Aorta (tissue), 5 donors: ENCODE measurements at regions not wholly inside any gene's neighbourhood (a gene's known extent, or its start where the extent isn't known, plus 50 kb on each side); places are given as distances from the start of the nearest gene placed in this dataset.

Experiments
- ATAC-seq: fragments of 200-7000 bp; cut with Tn5 transposase; one replicate; pipeline ENCODE4 v1.9.1; 2022; ENCODE audit warnings: moderate library complexity; ENCODE audit not compliant: low FRiP score
- DNase-seq, 2 donors: peaks; one replicate each; pipeline ENCODE4 v3.0.0-alpha.2; 2020
- H3K27ac ChIP-seq, 2 donors: one replicate each; pipeline ENCODE4 v1.5.1; 2013; ENCODE audit warnings: low read length in 2 of 2, mild to moderate bottlenecking in 2 of 2, moderate library complexity in 2 of 2, control low read depth in 1 of 2, inconsistent platforms in 1 of 2, low read depth in 1 of 2
- H3K27me3 ChIP-seq, 2 donors: one replicate each; pipeline ENCODE4 v1.6.1; 2013; ENCODE audit warnings: control low read depth in 1 of 2, low read length in 1 of 2, mild to moderate bottlenecking in 1 of 2, moderate library complexity in 1 of 2; ENCODE audit not compliant: insufficient read depth in 2 of 2, control insufficient read depth in 1 of 2
- H3K36me3 ChIP-seq, 2 donors: one replicate each; pipeline ENCODE4 v1.6.1; 2013; ENCODE audit warnings: control low read depth in 1 of 2, low read length in 1 of 2, mild to moderate bottlenecking in 1 of 2; ENCODE audit not compliant: insufficient read depth in 2 of 2, control insufficient read depth in 1 of 2
- H3K4me1 ChIP-seq, 2 donors: one replicate each; pipeline ENCODE4 v1.6.1; 2013; ENCODE audit warnings: low read length in 2 of 2, control low read depth in 1 of 2, mild to moderate bottlenecking in 1 of 2, moderate library complexity in 1 of 2; ENCODE audit not compliant: insufficient read depth in 2 of 2, control insufficient read depth in 1 of 2
- H3K4me3 ChIP-seq, 2 donors: one replicate each; pipeline ENCODE4 v1.5.1; 2013; ENCODE audit warnings: low read length in 2 of 2, control low read depth in 1 of 2, mild to moderate bottlenecking in 1 of 2
- H3K9me3 ChIP-seq: one replicate; pipeline ENCODE4 v1.6.1; 2013; ENCODE audit warnings: mild to moderate bottlenecking, low read length; ENCODE audit not compliant: control insufficient read depth
- WGBS, 2 donors: extraction: QIAGEN DNeasy Blood & Tissue Kit; methylation state at CpG; one replicate each; pipeline ENCODE4 v1.1.7; 2013; 5-methylcytosine and 5-hydroxymethylcytosine counted together
- intact Hi-C, 2 donors: fragments of 100-400 bp; cut with DNase I; formaldehyde crosslinking; loops; one replicate each; pipeline versions ENCODE4 v1.14.2 to v1.15.0; 2022
- donor health status: healthy with polysubstance abuse.
- donor health status: Bipolar disorder and iron deficiency.
- donor health status: DM: no; HTN: no; CAD: no.
- donor health status: DM: no; HTN: no; CAD: no.
- donor health status: DM: yes; HTN: yes; CAD: no.

GRCh38 chr5:128630121-128630520 is 92.1 kb upstream of the FBN2 start:
- H3K36me3 ChIP-seq = no peaks in the 10 kb centered on the region
- H3K4me1 ChIP-seq = no peaks in the 10 kb centered on the region
- no peak overlapping the region for H3K27ac ChIP-seq
- no peak overlapping the region for H3K4me3 ChIP-seq
- no peak for ATAC-seq
- DNase-seq = no peak
- intact Hi-C loops = no loop called here
- H3K9me3 ChIP-seq = no peaks in the 10 kb centered on the region
- 90 to 100% methylated on average over 1 of the region's 1 CpG for WGBS, 2 donors
- no peaks in the 10 kb centered on the region for H3K27me3 ChIP-seq

- 97 to 100% methylated on average over 1 of the region's 1 CpG for WGBS, 2 donors
- intact Hi-C loops = no loop called here
- H3K9me3 ChIP-seq = no peaks in the 10 kb centered on the region
Observed at GRCh38 chr5:128631771-128632170, 93.7 kb upstream of the FBN2 start.

GRCh38 chr5:128632264-128632663 is 94.2 kb upstream of the FBN2 start:
- 62% methylated on average over 6 of the region's 6 CpGs for WGBS, 2 donors
- intact Hi-C loops = no loop called here
- ATAC-seq = no peak

More at GRCh38 chr5:128631771-128632170, 93.7 kb upstream of the FBN2 start:
- Histone ChIP-seq H3K4me3 (no peak overlapping the region), H3K36me3 (no peaks in the 10 kb centered on the region), H3K4me1 (no peaks in the 10 kb centered on the region), H3K27ac (no peak overlapping the region), H3K27me3 (no peaks in the 10 kb centered on the region)
- DNase-seq = no peak
- no peak for ATAC-seq

GRCh38 chr5:128633901-128634300 is 95.9 kb upstream of the FBN2 start:
- intact Hi-C loops = no loop called here
- no peak for ATAC-seq
- H3K4me1 ChIP-seq = no peaks in the 10 kb centered on the region
- H3K27me3 ChIP-seq = no peaks in the 10 kb centered on the region
- 96 to 97% methylated on average over 3 of the region's 3 CpGs for WGBS, 2 donors
- H3K4me3 ChIP-seq = no peak overlapping the region
- no peaks in the 10 kb centered on the region for H3K9me3 ChIP-seq
- H3K27ac ChIP-seq = no peak overlapping the region
- H3K36me3 ChIP-seq = no peaks in the 10 kb centered on the region
- no peak for DNase-seq

More at GRCh38 chr5:128632264-128632663, 94.2 kb upstream of the FBN2 start:
- Histone ChIP-seq H3K9me3 (no peaks in the 10 kb centered on the region), H3K27ac (no peak overlapping the region), H3K36me3 (no peaks in the 10 kb centered on the region), H3K27me3 (no peaks in the 10 kb centered on the region), H3K4me3 (no peak overlapping the region), H3K4me1 (no peaks in the 10 kb centered on the region)
- DNase-seq = no peak

- intact Hi-C loops = no loop called here
- 93 to 97% methylated on average over 6 of the region's 6 CpGs for WGBS, 2 donors
- no peaks in the 10 kb centered on the region for H3K4me1 ChIP-seq
- no peaks in the 10 kb centered on the region for H3K9me3 ChIP-seq
- DNase-seq (no peak), ATAC-seq (no peak)
- no peaks in the 10 kb centered on the region for H3K36me3 ChIP-seq
- H3K27ac ChIP-seq = no peak overlapping the region
- H3K4me3 ChIP-seq = no peak overlapping the region
- H3K27me3 ChIP-seq = no peaks in the 10 kb centered on the region
Observed at GRCh38 chr5:128635379-128635778, 97.3 kb upstream of the FBN2 start.

GRCh38 chr5:128636361-128636760 is 98.3 kb upstream of the FBN2 start:
- DNase-seq = no peak
- no peaks in the 10 kb centered on the region for H3K27me3 ChIP-seq
- no peaks in the 10 kb centered on the region for H3K36me3 ChIP-seq
- intact Hi-C loops = no loop called here
- WGBS, 2 donors = 93 to 97% methylated on average over 1 of the region's 1 CpG
- H3K9me3 ChIP-seq = no peaks in the 10 kb centered on the region
- no peak overlapping the region for H3K4me3 ChIP-seq
- no peak overlapping the region for H3K27ac ChIP-seq
- H3K4me1 ChIP-seq = no peaks in the 10 kb centered on the region
- ATAC-seq = no peak

GRCh38 chr5:128637031-128637430 is 99.0 kb upstream of the FBN2 start:
- ATAC-seq = no peak
- intact Hi-C loops = no loop called here
- 76 to 80% methylated on average over 4 of the region's 4 CpGs for WGBS, 2 donors

GRCh38 chr5:128641861-128642260 is 103.8 kb upstream of the FBN2 start:
- Histone ChIP-seq H3K27me3 (no peaks in the 10 kb centered on the region), H3K9me3 (no peaks in the 10 kb centered on the region), H3K4me1 (no peaks in the 10 kb centered on the region), H3K4me3 (no peak overlapping the region), H3K27ac (no peak overlapping the region), H3K36me3 (no peaks in the 10 kb centered on the region)
- intact Hi-C loops = no loop called here
- ATAC-seq = no peak
- WGBS, 2 donors = 98 to 99% methylated on average over 1 of the region's 1 CpG
- DNase-seq = no peak

More at GRCh38 chr5:128637031-128637430, 99.0 kb upstream of the FBN2 start:
- Histone ChIP-seq H3K27me3 (no peaks in the 10 kb centered on the region), H3K9me3 (no peaks in the 10 kb centered on the region), H3K27ac (no peak overlapping the region), H3K4me3 (no peak overlapping the region), H3K36me3 (no peaks in the 10 kb centered on the region), H3K4me1 (no peaks in the 10 kb centered on the region)
- no peak for DNase-seq

GRCh38 chr5:128644863-128645262 is 106.8 kb upstream of the FBN2 start:
- ATAC-seq (no peak), DNase-seq (no peak)
- Histone ChIP-seq H3K27ac (no peak overlapping the region), H3K4me1 (no peaks in the 10 kb centered on the region), H3K36me3 (no peaks in the 10 kb centered on the region), H3K9me3 (no peaks in the 10 kb centered on the region), H3K27me3 (no peaks in the 10 kb centered on the region), H3K4me3 (no peak overlapping the region)
- WGBS, 2 donors = 36 to 50% methylated on average over 4 of the region's 4 CpGs
- intact Hi-C loops = no loop called here
